GM18502 (cell line): ENCODE measurements at regions not wholly inside any gene's neighbourhood (a gene's known extent, or its start where the extent isn't known, plus 50 kb on each side); places are given as distances from the start of the nearest gene placed in this dataset.

Source experiments
- ATAC-seq: cut with Tn5 transposase; IDR thresholded peaks from one replicate; pipeline ENCODE4 v1.9.1; 2021; ENCODE audit warnings: mild to moderate bottlenecking; ENCODE audit not compliant: unreplicated experiment, poor library complexity

GRCh38 chr2:58923869-58924268, 682.7 kb upstream of the FANCL start:
- no peak for ATAC-seq

GRCh38 chr2:58922245-58922644, 681.1 kb upstream of the FANCL start:
- no peak for ATAC-seq

GRCh38 chr2:58921676-58922075, 680.6 kb upstream of the FANCL start:
- ATAC-seq: no peak

GRCh38 chr2:58920001-58920400, 678.9 kb upstream of the FANCL start:
- no peak for ATAC-seq

GRCh38 chr2:58919316-58919715, 678.2 kb upstream of the FANCL start:
- no peak for ATAC-seq

- no peak for ATAC-seq
Measured at GRCh38 chr2:58918141-58918540, 677.0 kb upstream of the FANCL start.

- no peak for ATAC-seq
Measured at GRCh38 chr2:58917596-58917995, 676.5 kb upstream of the FANCL start.

GRCh38 chr2:58916063-58916462, 674.9 kb upstream of the FANCL start:
- ATAC-seq: no peak

- ATAC-seq: no peak
Measured at GRCh38 chr2:58914733-58915505, 673.8 kb upstream of the FANCL start.

- ATAC-seq: no peak
Measured at GRCh38 chr2:58913082-58913726, 672.1 kb upstream of the FANCL start.

- ATAC-seq: no peak
Measured at GRCh38 chr2:58911877-58912276, 670.8 kb upstream of the FANCL start.

GRCh38 chr2:58908501-58909154, 667.5 kb upstream of the FANCL start:
- ATAC-seq: no peak

- no peak for ATAC-seq
Measured at GRCh38 chr2:58907644-58908043, 666.5 kb upstream of the FANCL start.

GRCh38 chr2:58906081-58906645, 665.0 kb upstream of the FANCL start:
- ATAC-seq: no peak

- ATAC-seq: no peak
Measured at GRCh38 chr2:58904095-58904494, 663.0 kb upstream of the FANCL start.

GRCh38 chr2:58903427-58903826, 662.3 kb upstream of the FANCL start:
- ATAC-seq: no peak

GRCh38 chr2:58900246-58901027, 659.3 kb upstream of the FANCL start:
- ATAC-seq: no peak

GRCh38 chr2:58899692-58900091, 658.6 kb upstream of the FANCL start:
- ATAC-seq: no peak

GRCh38 chr2:58896638-58897037, 655.5 kb upstream of the FANCL start:
- no peak for ATAC-seq

GRCh38 chr2:58895857-58896256, 654.7 kb upstream of the FANCL start:
- ATAC-seq: no peak
